Upper lobe of right lung (tissue), 1 donor: ENCODE measurements at regions not wholly inside any gene's neighbourhood (a gene's known extent, or its start where the extent isn't known, plus 50 kb on each side); places are given as distances from the start of the nearest gene placed in this dataset.

Experiments used
- ATAC-seq: fragments of 200-7000 bp; cut with Tn5 transposase; one replicate; pipeline ENCODE4 v1.9.1; 2020; ENCODE audit warnings: mild to moderate bottlenecking, moderate library complexity
- DNase-seq: peaks from one replicate; pipeline ENCODE4 v3.0.0-alpha.2; 2020
- H3K27ac ChIP-seq: fragments of 200-600 bp; one replicate; pipeline ENCODE4 v1.8.0; 2022
- H3K27me3 ChIP-seq: fragments of 200-600 bp; one replicate; pipeline ENCODE4 v1.8.0; 2022; ENCODE audit warnings: mild to moderate bottlenecking
- H3K36me3 ChIP-seq: fragments of 200-600 bp; one replicate; pipeline ENCODE4 v1.8.0; 2022
- H3K4me1 ChIP-seq: fragments of 200-600 bp; one replicate; pipeline ENCODE4 v1.8.0; 2022
- H3K4me3 ChIP-seq: fragments of 200-600 bp; one replicate; pipeline ENCODE4 v1.8.0; 2022; ENCODE audit warnings: mild to moderate bottlenecking
- H3K9me3 ChIP-seq: fragments of 200-600 bp; one replicate; pipeline ENCODE4 v1.8.0; 2022
- intact Hi-C: fragments of 100-400 bp; cut with DNase I; formaldehyde crosslinking; loops from one replicate; pipeline ENCODE4 v1.11.0; 2022
- TF ChIP-seq, protein P1 (sequence below): fragments of 200-600 bp; IDR thresholded peaks from one replicate; pipeline ENCODE4 v1.8.0; 2022; ENCODE audit warnings: antibody characterized with exemption
- donor health status: DM: no; HTN: yes; CAD: no; lungs with severe emphysema.

DNA sequence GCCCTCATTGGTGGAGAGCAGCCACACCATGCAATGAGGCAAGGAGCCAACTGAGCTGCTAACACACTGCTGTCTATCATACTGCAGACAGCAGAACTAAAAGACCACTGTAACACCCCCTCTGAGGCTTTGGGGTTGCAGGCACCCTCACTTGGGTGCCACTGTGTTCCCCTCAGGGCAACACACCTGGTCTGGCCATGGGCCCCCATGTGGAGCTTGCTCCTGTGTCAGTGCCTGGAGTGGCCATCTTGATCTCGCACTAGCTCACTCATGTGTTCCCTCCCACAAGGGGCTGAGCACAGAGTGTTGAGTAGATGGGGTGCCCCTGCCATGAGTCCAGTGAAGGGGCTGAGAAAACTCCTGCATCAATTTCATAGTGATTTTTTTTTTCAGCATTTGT, 532.4 kb upstream of the FTMT start:
- ATAC-seq, result peak; percentile 45

DNA sequence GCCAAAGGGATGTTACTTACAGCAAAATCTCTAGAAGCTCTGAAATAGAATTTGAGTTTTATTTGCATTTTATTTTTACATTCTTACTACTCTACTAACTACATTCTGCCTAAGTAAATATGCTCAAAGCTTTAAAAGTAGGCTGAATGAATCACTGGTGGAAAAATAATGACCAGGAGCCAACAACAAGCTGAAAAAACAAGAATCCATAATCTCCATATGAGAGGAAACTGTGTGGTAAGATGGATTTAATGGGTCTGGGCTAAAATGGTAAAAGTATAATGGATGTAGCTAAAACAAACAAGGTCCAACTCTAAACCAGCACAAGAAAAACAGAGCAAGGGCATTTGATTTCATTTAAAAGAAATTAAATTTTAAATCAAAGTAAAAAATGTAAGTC, 525.8 kb upstream of the FTMT start:
- no peaks in the 10 kb centered on the region for H3K9me3 ChIP-seq
- no peaks in the 10 kb centered on the region for H3K27me3 ChIP-seq
- no peak overlapping the region for H3K27ac ChIP-seq
- no peak for ATAC-seq
- no peaks in the 10 kb centered on the region for H3K4me1 ChIP-seq
- intact Hi-C loops, result no loop called here
- no peak for DNase-seq
- H3K4me3 ChIP-seq, result no peak overlapping the region
- TF ChIP-seq, protein P1, sequence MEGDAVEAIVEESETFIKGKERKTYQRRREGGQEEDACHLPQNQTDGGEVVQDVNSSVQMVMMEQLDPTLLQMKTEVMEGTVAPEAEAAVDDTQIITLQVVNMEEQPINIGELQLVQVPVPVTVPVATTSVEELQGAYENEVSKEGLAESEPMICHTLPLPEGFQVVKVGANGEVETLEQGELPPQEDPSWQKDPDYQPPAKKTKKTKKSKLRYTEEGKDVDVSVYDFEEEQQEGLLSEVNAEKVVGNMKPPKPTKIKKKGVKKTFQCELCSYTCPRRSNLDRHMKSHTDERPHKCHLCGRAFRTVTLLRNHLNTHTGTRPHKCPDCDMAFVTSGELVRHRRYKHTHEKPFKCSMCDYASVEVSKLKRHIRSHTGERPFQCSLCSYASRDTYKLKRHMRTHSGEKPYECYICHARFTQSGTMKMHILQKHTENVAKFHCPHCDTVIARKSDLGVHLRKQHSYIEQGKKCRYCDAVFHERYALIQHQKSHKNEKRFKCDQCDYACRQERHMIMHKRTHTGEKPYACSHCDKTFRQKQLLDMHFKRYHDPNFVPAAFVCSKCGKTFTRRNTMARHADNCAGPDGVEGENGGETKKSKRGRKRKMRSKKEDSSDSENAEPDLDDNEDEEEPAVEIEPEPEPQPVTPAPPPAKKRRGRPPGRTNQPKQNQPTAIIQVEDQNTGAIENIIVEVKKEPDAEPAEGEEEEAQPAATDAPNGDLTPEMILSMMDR, result no peak
- H3K36me3 ChIP-seq, result no peaks in the 10 kb centered on the region

More for the DNA sequence above, 532.4 kb upstream of the FTMT start:
- H3K36me3 ChIP-seq, result no peaks in the 10 kb centered on the region
- no peaks in the 10 kb centered on the region for H3K27me3 ChIP-seq
- intact Hi-C loops, result no loop called here
- DNase-seq, result no peak
- TF ChIP-seq, protein P1, result no peak
- H3K27ac ChIP-seq, result no peak overlapping the region
- no peak overlapping the region for H3K4me3 ChIP-seq
- no peaks in the 10 kb centered on the region for H3K9me3 ChIP-seq
- no peaks in the 10 kb centered on the region for H3K4me1 ChIP-seq

DNA sequence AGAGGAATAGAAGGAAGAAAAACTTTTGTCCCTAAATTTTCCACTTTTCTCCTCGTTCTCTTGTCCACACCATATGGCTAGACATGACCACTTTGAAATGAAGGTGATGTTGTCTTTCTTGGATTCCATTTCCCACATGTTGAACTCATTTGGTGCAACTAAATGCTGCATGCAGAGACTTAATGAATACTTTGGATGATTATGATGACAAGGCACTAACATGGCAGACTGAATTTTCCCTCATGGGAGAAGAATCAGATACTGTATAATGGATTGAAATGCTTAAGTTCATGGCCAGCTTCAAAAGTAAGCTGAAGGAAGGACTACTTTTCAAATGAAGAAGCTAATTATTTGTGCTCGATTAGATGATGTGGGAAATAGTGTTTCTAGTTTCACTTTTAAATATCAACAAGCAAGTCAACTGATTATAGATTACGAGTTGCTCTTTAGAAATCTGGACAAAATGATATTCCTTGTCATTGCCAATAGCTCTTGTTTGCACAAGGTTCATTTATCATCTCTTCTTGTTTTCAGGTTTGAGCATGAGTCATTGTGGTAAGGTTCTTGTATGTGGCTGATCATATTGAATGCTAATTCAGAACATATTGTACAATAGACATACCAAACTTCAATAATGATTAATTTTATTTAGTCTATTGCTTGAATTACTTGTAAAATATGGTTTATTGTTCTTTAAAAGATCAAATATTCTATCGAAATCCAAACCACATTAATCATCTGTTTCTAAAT, 501.3 kb upstream of the FTMT start:
- no peak for DNase-seq
- intact Hi-C loops, result no loop called here
- Histone ChIP-seq H3K36me3 (no peaks in the 10 kb centered on the region), H3K27me3 (no peaks in the 10 kb centered on the region), H3K9me3 (no peaks in the 10 kb centered on the region), H3K4me1 (no peaks in the 10 kb centered on the region), H3K4me3 (no peak overlapping the region), H3K27ac (no peak overlapping the region)
- TF ChIP-seq, protein P1, result no peak
- no peak for ATAC-seq

DNA sequence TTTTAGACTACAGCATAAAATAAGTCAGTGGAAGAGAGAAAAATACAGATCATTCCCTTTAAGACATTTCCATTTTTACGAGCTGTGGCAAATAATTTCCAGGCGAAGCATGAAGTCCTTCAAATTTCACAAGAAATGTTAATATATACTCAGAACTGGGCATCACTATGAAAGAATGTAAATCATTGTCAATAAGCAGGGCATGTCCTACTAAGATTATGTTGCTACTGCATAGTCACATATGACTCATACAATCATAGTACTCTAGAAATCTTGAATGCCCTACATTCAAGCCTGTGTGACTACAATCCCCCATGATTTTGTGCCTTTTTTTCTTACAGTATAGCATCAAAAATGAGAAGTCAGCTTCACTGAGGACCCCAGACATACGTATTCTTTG, 485.2 kb upstream of the FTMT start:
- TF ChIP-seq, protein P1, result no peak
- intact Hi-C loops, result no loop called here
- Histone ChIP-seq H3K27me3 (no peaks in the 10 kb centered on the region), H3K4me1 (no peaks in the 10 kb centered on the region), H3K9me3 (no peaks in the 10 kb centered on the region), H3K36me3 (no peaks in the 10 kb centered on the region), H3K4me3 (no peak overlapping the region), H3K27ac (no peak overlapping the region)
- DNase-seq (no peak), ATAC-seq (no peak)

DNA sequence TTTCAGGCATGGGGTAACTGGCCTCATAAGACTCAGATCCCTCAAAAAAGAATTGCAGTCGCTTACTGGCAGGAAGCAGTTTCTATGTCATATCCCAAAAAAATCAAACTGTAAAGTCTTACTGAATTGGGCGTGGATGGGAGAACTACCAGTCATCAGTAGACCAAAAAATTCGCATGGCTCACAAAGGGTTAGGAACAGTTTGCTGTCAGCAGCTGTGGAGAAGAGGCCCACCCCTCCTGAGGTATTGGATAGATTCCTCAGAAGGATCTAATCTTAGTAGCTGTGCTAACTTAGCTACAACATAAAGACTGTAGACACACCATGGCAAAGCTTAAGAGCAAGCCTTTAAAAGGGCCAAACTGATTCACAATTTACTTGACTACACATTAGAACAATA, 478.3 kb upstream of the FTMT start:
- DNase-seq (no peak), ATAC-seq (no peak)
- no peaks in the 10 kb centered on the region for H3K27me3 ChIP-seq
- no peak overlapping the region for H3K27ac ChIP-seq
- H3K4me1 ChIP-seq, result no peaks in the 10 kb centered on the region
- no peak overlapping the region for H3K4me3 ChIP-seq
- H3K36me3 ChIP-seq, result no peaks in the 10 kb centered on the region
- H3K9me3 ChIP-seq, result no peaks in the 10 kb centered on the region
- intact Hi-C loops, result no loop called here
- TF ChIP-seq, protein P1, result no peak

DNA sequence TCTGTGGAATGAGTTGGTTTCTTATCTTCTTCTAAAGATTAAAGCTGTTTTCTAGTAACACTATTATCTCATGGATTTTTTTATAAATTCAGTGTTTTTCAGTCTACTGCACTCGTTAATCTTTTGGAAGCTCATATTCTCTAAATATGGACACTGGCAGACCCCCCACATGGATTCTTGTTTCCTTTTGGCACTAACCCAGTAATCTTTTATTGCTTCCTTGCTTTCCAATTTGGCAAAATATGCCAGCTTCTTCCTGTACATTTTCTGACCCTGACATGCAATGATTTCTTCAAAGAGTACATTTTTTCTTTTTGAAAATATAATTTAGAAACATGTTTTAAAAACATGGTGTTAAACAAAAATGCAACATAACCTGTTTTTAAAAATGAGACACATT, 474.2 kb upstream of the FTMT start:
- H3K36me3 ChIP-seq, result no peaks in the 10 kb centered on the region
- H3K4me3 ChIP-seq, result no peak overlapping the region
- no peaks in the 10 kb centered on the region for H3K9me3 ChIP-seq
- ATAC-seq (no peak), DNase-seq (no peak)
- TF ChIP-seq, protein P1, result no peak
- H3K27me3 ChIP-seq, result no peaks in the 10 kb centered on the region
- no peak overlapping the region for H3K27ac ChIP-seq
- no peaks in the 10 kb centered on the region for H3K4me1 ChIP-seq
- intact Hi-C loops, result no loop called here
